H9 (cell line): ENCODE measurements at regions not wholly inside any gene's neighbourhood (a gene's known extent, or its start where the extent isn't known, plus 50 kb on each side); places are given as distances from the start of the nearest gene placed in this dataset.

ENCODE experiments used
- DNase-seq: peaks from one replicate; pipeline ENCODE4 v3.0.0-alpha.2; 2017
- H2AFZ ChIP-seq: one replicate; pipeline ENCODE4 v1.6.1; 2013; ENCODE audit warnings: mild to moderate bottlenecking, low read length, control low read depth, moderate library complexity
- H2AK5ac ChIP-seq: 2 replicates; pipeline ENCODE4 v1.6.1; 2013; ENCODE audit warnings: low read length, control low read depth, mixed read lengths; ENCODE audit not compliant: insufficient read length
- H2BK120ac ChIP-seq: one replicate; pipeline ENCODE4 v1.6.1; 2013; ENCODE audit warnings: low read depth, mild to moderate bottlenecking, low read length, control low read depth, inconsistent platforms; ENCODE audit not compliant: poor library complexity, severe bottlenecking
- H2BK12ac ChIP-seq: 2 replicates; pipeline ENCODE4 v1.6.1; 2013; ENCODE audit warnings: low read length, control low read depth, mixed read lengths, low read depth; ENCODE audit not compliant: insufficient read length
- H2BK15ac ChIP-seq: 2 replicates; pipeline ENCODE4 v1.6.1; 2013; ENCODE audit warnings: low read depth, low read length, control low read depth
- H2BK20ac ChIP-seq: one replicate; pipeline ENCODE4 v1.6.1; 2013; ENCODE audit warnings: low read depth, mild to moderate bottlenecking, low read length, control low read depth, inconsistent platforms; ENCODE audit not compliant: poor library complexity, severe bottlenecking
- H2BK5ac ChIP-seq: 2 replicates; pipeline ENCODE4 v1.6.1; 2013; ENCODE audit warnings: low read length, control low read depth, mixed read lengths; ENCODE audit not compliant: insufficient read length
- H3K14ac ChIP-seq: 2 replicates; pipeline ENCODE4 v1.6.1; 2013; ENCODE audit warnings: low read length, control low read depth; ENCODE audit not compliant: insufficient read depth
- H3K18ac ChIP-seq: 2 replicates; pipeline ENCODE4 v1.6.1; 2013; ENCODE audit warnings: low read depth, mild to moderate bottlenecking, mixed read lengths, low read length, control low read depth; ENCODE audit not compliant: insufficient read length
- H3K23ac ChIP-seq: 2 replicates; pipeline ENCODE4 v1.6.1; 2013; ENCODE audit warnings: low read length, control low read depth, mixed read lengths, low read depth; ENCODE audit not compliant: insufficient read length
- H3K23me2 ChIP-seq: 2 replicates; pipeline ENCODE4 v1.6.1; 2013; ENCODE audit warnings: low read depth, mild to moderate bottlenecking, mixed read lengths, low read length, control low read depth; ENCODE audit not compliant: insufficient read length, poor library complexity, severe bottlenecking
- H3K27ac ChIP-seq: 2 replicates; pipeline ENCODE4 v1.5.1; 2013; ENCODE audit warnings: low read length, control low read depth, mixed read lengths, low read depth; ENCODE audit not compliant: insufficient read length
- H3K27me3 ChIP-seq: 2 replicates; pipeline ENCODE4 v1.6.1; 2013; ENCODE audit warnings: low read length, control low read depth, inconsistent platforms; ENCODE audit not compliant: insufficient read depth
- H3K4ac ChIP-seq: 2 replicates; pipeline ENCODE4 v1.6.1; 2013; ENCODE audit warnings: low read depth, mild to moderate bottlenecking, control low read depth, inconsistent platforms, low read length, moderate library complexity
- H3K4me1 ChIP-seq: 2 replicates; pipeline ENCODE4 v1.6.1; 2013; ENCODE audit warnings: low read length, control low read depth, inconsistent platforms; ENCODE audit not compliant: insufficient read depth
- H3K4me2 ChIP-seq: 2 replicates; pipeline ENCODE4 v1.6.1; 2013; ENCODE audit warnings: low read length, control low read depth, mixed read lengths; ENCODE audit not compliant: insufficient read length, insufficient read depth
- H3K56ac ChIP-seq: 2 replicates; pipeline ENCODE4 v1.6.1; 2013; ENCODE audit warnings: low read depth, mild to moderate bottlenecking, mixed read lengths, low read length, control low read depth; ENCODE audit not compliant: insufficient read length
- H3K79me1 ChIP-seq: 2 replicates; pipeline ENCODE4 v1.6.1; 2013; ENCODE audit warnings: low read depth, mild to moderate bottlenecking, moderate library complexity, low read length, control low read depth, inconsistent platforms; ENCODE audit not compliant: insufficient read depth, poor library complexity, severe bottlenecking
- H3K79me2 ChIP-seq: 2 replicates; pipeline ENCODE4 v1.6.1; 2013; ENCODE audit warnings: low read length, control low read depth, inconsistent platforms; ENCODE audit not compliant: insufficient read depth
- H3K9ac ChIP-seq: 2 replicates; pipeline ENCODE4 v1.6.1; 2013; ENCODE audit warnings: low read length, control low read depth, mixed read lengths; ENCODE audit not compliant: insufficient read length; ENCODE audit errors: extremely low read depth
- H3K9me3 ChIP-seq: one replicate; pipeline ENCODE4 v1.6.1; 2013; ENCODE audit warnings: low read depth, low read length, inconsistent platforms; ENCODE audit not compliant: control insufficient read depth
- H3T11ph ChIP-seq: one replicate; pipeline ENCODE4 v1.6.1; 2013; ENCODE audit warnings: mild to moderate bottlenecking, low read length, control low read depth, inconsistent platforms
- H4K20me1 ChIP-seq: one replicate; pipeline ENCODE4 v1.6.1; 2013; ENCODE audit not compliant: control insufficient read depth, insufficient read length, insufficient read depth
- H4K5ac ChIP-seq: 2 replicates; pipeline ENCODE4 v1.6.1; 2013; ENCODE audit warnings: low read depth, mild to moderate bottlenecking, mixed read lengths, low read length, control low read depth; ENCODE audit not compliant: insufficient read length
- H4K8ac ChIP-seq: replicated peaks from 2 replicates; pipeline ENCODE4 v1.6.1; 2013; ENCODE audit warnings: low read length, control low read depth, mixed read lengths, low read depth; ENCODE audit not compliant: insufficient read length
- H4K91ac ChIP-seq: 2 replicates; pipeline ENCODE4 v1.6.1; 2013; ENCODE audit warnings: low read depth, mild to moderate bottlenecking, moderate library complexity, mixed read lengths, low read length, control low read depth; ENCODE audit not compliant: insufficient read length
- H3K27ac Mint-ChIP-seq, 3 experiments: 2 replicates in 2 of 3; 3 replicates in 1 of 3; pipeline ENCODE4 v1.8.0; 2020 to 2021; ENCODE audit warnings: mixed read lengths in 3 of 3, mild to moderate bottlenecking in 1 of 3, moderate library complexity in 1 of 3
- H3K27me3 Mint-ChIP-seq: 2 replicates; pipeline ENCODE4 v1.8.0; 2021; ENCODE audit warnings: low read depth, mild to moderate bottlenecking, moderate library complexity, mixed read lengths
- H3K36me3 Mint-ChIP-seq, 3 experiments: 2 replicates in 2 of 3; 3 replicates in 1 of 3; pipeline ENCODE4 v1.8.0; 2020 to 2021; ENCODE audit warnings: low read depth in 3 of 3, mixed read lengths in 3 of 3; ENCODE audit not compliant: insufficient read depth in 1 of 3
- H3K4me1 Mint-ChIP-seq, 2 experiments: 2 replicates each; pipeline ENCODE4 v1.8.0; 2020; ENCODE audit warnings: mixed read lengths in 2 of 2
- H3K4me3 Mint-ChIP-seq, 2 experiments: 2 replicates in 1 of 2; 3 replicates in 1 of 2; pipeline ENCODE4 v1.8.0; 2020 to 2021; ENCODE audit warnings: mild to moderate bottlenecking in 2 of 2, mixed read lengths in 2 of 2, moderate library complexity in 1 of 2
- H3K9me3 Mint-ChIP-seq, 2 experiments: 2 replicates in 1 of 2; 3 replicates in 1 of 2; pipeline ENCODE4 v1.8.0; 2020; ENCODE audit warnings: mild to moderate bottlenecking in 2 of 2, mixed read lengths in 2 of 2, moderate library complexity in 1 of 2
- CTCF ChIP-seq: fragments of 200-600 bp; sonication (generic); conservative IDR thresholded peaks from 3 replicates; pipeline ENCODE4 v1.8.0; 2021; ENCODE audit warnings: antibody characterized with exemption, mild to moderate bottlenecking
- WGBS: extraction: QIAGEN DNeasy Blood & Tissue Kit; methylation state at CpG from one replicate; pipeline ENCODE4 v1.1.7; 2013; ENCODE audit warnings: missing lambda C conversion rate, low lambda C conversion rate, mixed read lengths; ENCODE audit not compliant: insufficient read length; ENCODE audit errors: extremely low coverage; 5-methylcytosine and 5-hydroxymethylcytosine counted together

- Histone ChIP-seq H3K23ac (no peak overlapping the region), H3T11ph (no peak overlapping the region)
- no peak for DNase-seq
Measured at GRCh38 chr3:70824078-70824477, 511.6 kb upstream of the MDFIC2 start.

More at GRCh38 chr3:70824078-70824477, 511.6 kb upstream of the MDFIC2 start:
- no peaks in the 10 kb centered on the region for H3K4me1 ChIP-seq
- H4K8ac ChIP-seq = no peak overlapping the region
- H2AFZ ChIP-seq = no peak overlapping the region
- H3K56ac ChIP-seq = no peak overlapping the region
- H4K5ac ChIP-seq = no peak overlapping the region
- H3K27me3 ChIP-seq = no peaks in the 10 kb centered on the region
- H3K79me2 ChIP-seq = no peaks in the 10 kb centered on the region
- no peaks in the 10 kb centered on the region for H4K20me1 ChIP-seq
- H2BK120ac ChIP-seq = no peak overlapping the region
- Mint-ChIP-seq H3K27ac (no peak overlapping the region), H3K4me1 (no peaks in the 10 kb centered on the region; a peak in 3 of 4 replicates), H3K4me3 (no peak overlapping the region), H3K27me3 (no peaks in the 10 kb centered on the region), H3K36me3 (peaks cover 0 to 4% (median 0%) of the 10 kb centered on the region in 3 experiments; a peak in 2 of 7 replicates), H3K9me3 (no peaks in the 10 kb centered on the region)
- no peak overlapping the region for H3K4me2 ChIP-seq
- WGBS = no CpG with 5 or more reads among the region's 2 CpGs
- no peak overlapping the region for H2BK15ac ChIP-seq
- H2BK5ac ChIP-seq = no peak overlapping the region
- H3K9me3 ChIP-seq = no peaks in the 10 kb centered on the region
- H3K79me1 ChIP-seq = no peaks in the 10 kb centered on the region
- H2BK12ac ChIP-seq = no peak overlapping the region
- no peak for TF ChIP-seq CTCF
- no peak overlapping the region for H2AK5ac ChIP-seq
- H3K4ac ChIP-seq = no peak overlapping the region
- H3K27ac ChIP-seq = no peak overlapping the region
- H3K23me2 ChIP-seq = no peaks in the 10 kb centered on the region
- H3K18ac ChIP-seq = no peak overlapping the region
- H4K91ac ChIP-seq = no peak overlapping the region
- no peak overlapping the region for H3K14ac ChIP-seq
- no peak overlapping the region for H3K9ac ChIP-seq
- no peak overlapping the region for H2BK20ac ChIP-seq
